AG10803 (cell line): ENCODE measurements at regions not wholly inside any gene's neighbourhood (a gene's known extent, or its start where the extent isn't known, plus 50 kb on each side); places are given as distances from the start of the nearest gene placed in this dataset.
"Not testable (repeated sequence)": the region's sequence is repeated elsewhere in the genome, so short reads cannot be mapped to it uniquely, and the experiment has no call there.

Experiments
- DNase-seq: peaks from one replicate; pipeline ENCODE4 v3.0.0; 2010; ENCODE audit warnings: low read depth
- H3K4me3 ChIP-seq: 2 replicates; pipeline ENCODE4 v1.5.1; 2011; ENCODE audit warnings: mild to moderate bottlenecking, low read length, control low read depth
- CTCF ChIP-seq: conservative IDR thresholded peaks from 2 replicates; pipeline ENCODE4 v1.5.1; 2011; ENCODE audit warnings: mild to moderate bottlenecking, low read length, control low read depth, inconsistent platforms

DNA sequence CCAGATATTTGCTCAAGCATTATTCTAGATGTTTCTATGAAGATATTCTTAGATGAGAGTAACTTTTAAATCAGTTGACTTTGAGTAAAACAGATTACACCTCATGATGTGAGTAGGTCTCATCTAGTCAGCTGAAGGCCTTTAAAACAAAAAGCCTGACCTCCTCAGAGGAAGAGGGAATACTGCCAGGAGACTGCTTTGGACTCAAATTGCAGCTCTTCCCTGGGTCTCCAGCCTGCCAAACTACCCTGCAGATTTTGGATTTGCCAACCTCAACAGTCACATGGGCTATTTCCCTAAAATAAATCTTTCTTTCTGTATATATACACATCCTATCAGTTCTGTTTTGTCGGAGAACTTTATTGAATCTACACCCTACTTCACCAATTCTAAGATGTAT, 182.5 kb upstream of the TENT5A start:
- no peak overlapping the region for H3K4me3 ChIP-seq
- no peak for TF ChIP-seq CTCF
- DNase-seq, result no peak

- no peak for DNase-seq
- no peak overlapping the region for H3K4me3 ChIP-seq
- TF ChIP-seq CTCF, result no peak
These were observed 181.1 kb upstream of the TENT5A start for GRCh38 chr6:81933608-81934051.

DNA sequence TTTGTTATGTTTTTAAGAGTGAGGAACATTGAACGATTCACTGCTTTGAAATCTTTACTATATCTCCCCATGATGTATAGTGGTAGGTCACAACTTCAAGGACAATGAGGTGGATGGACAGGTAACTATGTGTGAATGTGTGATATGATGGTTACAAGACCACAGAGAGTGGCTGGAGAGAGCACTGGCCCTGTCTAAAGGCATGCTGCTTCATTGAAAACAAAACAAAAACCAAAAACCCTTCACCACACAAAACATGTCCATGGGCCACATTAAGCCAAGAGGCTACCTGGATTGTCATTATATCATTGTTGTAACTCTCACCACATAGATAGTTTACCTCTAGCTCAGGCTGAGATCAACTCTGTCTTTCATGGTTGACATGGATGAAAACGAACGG, 180.6 kb upstream of the TENT5A start:
- no peak overlapping the region for H3K4me3 ChIP-seq
- no peak for DNase-seq
- TF ChIP-seq CTCF, result no peak

DNA sequence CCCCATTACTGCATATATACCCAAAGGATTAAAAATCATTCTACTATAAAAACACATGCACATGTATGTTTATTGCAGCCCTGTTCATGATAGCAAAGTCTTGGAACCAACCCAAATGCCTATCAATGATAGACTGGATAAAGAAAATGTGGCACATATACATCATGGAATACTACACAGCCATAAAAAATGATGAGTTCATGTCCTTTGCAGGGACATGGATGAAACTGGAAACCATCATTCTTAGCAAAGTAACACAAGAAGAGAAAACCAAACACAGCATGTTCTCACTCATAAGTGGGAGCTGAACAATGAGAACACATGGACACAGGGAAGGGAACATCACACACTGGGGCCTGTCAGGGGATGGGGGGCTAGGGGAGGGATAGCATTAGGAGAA, 180.0 kb upstream of the TENT5A start:
- not testable (repeated sequence) for H3K4me3 ChIP-seq, DNase-seq

GRCh38 chr6:81929828-81930227, 177.3 kb upstream of the TENT5A start:
- no peak for TF ChIP-seq CTCF
- DNase-seq, result peak; percentile 88
- H3K4me3 ChIP-seq, result no peak overlapping the region

GRCh38 chr6:81925201-81925600, 172.7 kb upstream of the TENT5A start:
- no peak overlapping the region for H3K4me3 ChIP-seq
- TF ChIP-seq CTCF, result no peak
- no peak for DNase-seq

- TF ChIP-seq CTCF, result no peak
- peak; percentile 31 for DNase-seq
These were observed 157.8 kb upstream of the TENT5A start for GRCh38 chr6:81909981-81910900.

More at GRCh38 chr6:81909981-81910900, 157.8 kb upstream of the TENT5A start:
- no peak overlapping the region for H3K4me3 ChIP-seq
